ENCODE measurements at regions not wholly inside any gene's neighbourhood (a gene's known extent, or its start where the extent isn't known, plus 50 kb on each side); places are given as distances from the start of the nearest gene placed in this dataset.

- no peak for DNase-seq
Measured at GRCh38 chr14:61847861-61848260, 85.6 kb downstream of the SNAPC1 start.

- no peak for DNase-seq
Measured at GRCh38 chr14:61854898-61855297, 92.7 kb downstream of the SNAPC1 start.

DNA sequence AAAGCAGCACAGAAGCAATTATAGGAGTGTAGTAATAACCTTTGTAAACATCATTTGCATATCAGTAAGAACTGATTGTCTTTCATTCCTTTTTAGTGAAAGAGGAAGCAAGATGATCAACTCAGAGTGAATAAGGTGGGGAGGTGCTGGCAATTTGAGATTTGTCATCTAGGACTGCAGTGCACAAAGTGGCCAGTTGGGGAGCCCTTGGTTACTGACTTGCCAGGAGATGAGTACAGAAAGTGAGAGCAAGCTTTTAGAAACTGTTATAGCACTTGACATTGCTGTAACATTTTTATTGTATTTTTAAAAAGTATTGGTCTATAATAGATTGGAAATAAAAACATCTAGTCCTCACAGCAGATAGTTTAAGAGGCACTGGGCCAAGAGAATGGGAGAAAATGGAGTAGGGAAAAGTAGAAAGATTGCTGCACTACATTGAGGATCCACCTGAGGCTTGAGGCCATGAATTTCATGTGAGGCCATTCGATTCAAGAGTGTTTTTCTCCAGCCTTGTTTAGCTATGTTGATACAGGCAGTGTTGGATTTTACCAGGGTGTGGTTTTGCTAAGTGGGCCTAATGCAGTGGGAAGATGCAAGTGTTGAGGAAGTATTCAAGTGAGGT, 98.2 kb downstream of the SNAPC1 start:
- DNase-seq: no peak

DNA sequence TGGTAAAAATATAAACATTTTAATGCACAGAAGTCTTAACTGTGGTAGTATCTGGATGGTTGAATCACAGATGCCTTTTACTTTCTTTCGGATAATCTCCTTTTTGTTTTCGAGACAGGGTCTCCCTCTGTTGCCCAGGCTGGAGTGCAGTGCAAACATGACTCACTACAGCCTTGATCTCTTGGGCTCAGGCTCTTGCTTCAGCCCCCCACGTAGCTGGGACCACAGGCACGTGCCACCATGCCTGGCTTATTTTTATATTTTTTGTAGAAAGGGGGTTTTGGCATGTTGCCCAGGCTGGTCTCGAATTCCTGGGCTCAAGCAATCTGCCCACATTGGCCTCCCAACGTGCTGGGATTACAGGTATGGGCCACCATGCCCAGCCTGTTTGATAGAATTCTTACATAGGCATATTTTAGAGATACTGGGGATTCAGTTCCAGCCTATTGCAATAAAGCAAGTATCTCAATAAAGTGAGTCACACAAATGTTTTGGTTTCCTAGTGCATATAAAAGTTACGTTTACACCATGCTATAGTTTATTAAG, 99.2 kb downstream of the SNAPC1 start:
- DNase-seq: no peak

DNA sequence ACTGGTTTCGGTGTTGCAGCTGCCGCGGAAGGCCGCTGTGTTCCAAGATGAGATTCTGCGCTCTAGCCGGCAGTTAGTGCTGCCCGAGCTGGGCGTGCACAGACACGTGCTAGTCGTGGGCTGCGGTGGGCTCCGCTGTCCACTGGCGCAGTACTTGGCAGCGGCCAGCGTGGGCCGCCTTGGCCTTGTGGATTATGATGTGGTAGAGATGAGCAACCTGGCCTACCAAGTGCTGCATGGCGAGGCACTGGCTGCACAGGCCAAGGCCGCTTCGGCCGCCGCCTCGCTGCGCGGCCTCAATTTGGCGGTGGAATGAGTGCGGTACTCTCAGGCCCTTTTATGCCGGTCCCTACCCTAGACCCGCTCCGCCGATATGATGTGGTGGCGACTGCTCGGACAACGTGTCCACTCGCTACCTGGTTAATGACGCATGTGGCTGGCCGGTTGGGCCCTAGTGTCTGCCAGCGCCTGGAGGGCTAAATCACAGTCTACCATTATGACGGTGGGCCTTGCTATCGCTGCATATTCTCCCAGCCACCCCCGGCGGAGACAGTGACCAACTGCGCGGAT, 102.2 kb downstream of the SNAPC1 start:
- DNase-seq: no peak

DNA sequence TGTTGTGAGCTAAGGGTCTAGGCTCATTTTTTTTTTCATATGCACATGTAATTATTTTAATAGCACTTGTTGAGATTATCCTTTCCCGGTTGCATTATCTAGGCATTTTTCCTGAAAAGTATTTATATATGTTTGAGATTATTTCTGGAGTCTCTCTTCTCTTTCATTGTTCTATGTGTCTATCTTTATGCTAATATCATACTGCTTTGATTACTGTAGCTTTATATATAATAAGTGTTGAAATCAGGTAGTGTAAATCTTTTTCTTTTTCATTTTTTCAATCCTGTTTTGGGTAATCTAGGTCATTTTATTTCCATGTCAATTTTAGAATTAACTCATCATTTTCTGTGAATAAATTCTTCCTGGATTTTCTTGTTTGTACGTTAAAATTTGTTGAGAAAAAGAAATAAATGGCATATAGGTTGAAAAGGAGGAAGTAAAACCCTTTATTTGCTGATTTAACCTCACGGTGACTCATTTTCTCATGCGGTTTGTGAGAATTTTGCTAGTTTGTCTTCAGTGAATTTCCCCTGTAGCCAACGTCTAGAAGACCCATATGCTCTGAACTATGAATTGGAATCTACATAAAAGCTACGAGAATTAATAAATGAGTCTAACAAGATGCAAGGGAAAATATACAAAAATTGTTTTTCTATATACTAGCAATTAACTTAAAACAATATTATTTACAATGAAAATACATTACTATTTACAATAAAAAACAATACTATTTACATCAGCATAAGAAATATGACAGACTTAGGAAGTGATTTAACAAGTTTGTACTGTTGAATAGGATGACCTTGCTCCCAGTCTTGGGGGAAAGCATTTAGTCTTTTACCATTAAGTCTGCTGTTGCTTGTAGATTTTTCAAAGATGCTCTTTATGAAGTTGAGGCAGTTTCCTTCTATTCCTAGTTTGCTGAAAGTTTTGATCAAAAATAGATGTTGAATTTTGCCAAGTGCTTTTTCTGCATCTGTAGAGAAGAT, 105.0 kb downstream of the SNAPC1 start:
- DNase-seq: no peak

GRCh38 chr14:61868846-61869245, 106.6 kb downstream of the SNAPC1 start:
- DNase-seq: no peak

DNA sequence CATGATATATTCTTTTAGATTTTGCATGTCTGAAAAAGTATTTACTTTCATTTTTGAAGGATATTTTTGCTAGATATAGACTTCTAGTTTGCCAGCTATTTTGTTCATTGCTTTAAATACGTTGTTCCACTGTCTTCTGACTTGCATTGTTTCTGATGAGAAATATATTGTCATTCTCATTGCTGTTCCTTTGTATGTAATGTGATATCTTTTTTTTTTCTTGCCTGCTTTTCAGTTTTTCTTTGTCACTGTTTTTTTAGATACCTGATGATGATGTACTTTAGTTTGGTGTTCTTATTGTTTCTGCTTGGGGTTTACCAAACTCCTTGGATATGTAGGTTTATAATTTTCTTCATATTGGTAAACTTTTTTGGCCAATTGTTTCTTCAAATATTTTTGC, 107.9 kb downstream of the SNAPC1 start:
- DNase-seq: no peak

DNA sequence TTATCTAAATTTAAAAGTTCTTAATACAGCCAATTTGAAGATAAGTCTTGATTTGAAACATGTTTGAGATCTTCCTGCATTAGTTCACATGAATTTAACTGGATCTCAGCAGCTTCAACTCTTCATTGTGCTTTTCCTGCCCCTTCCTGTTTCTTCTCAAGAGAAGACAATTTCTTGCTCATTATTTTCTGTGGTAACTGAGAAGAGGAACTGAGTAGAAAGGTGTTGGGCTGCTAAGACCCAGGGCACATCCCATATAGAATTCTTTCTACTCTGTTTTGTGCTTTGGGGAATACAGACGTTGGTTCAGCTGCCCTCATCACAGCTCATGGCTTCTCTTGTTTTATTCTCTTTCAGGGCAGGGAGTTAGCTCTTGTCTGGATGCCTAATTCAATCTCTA, 110.2 kb downstream of the SNAPC1 start:
- no peak for DNase-seq

GRCh38 chr14:61875483-61875882, 113.3 kb downstream of the SNAPC1 start:
- no peak for DNase-seq

GRCh38 chr14:61876362-61877034, 114.3 kb downstream of the SNAPC1 start:
- DNase-seq: no peak

DNA sequence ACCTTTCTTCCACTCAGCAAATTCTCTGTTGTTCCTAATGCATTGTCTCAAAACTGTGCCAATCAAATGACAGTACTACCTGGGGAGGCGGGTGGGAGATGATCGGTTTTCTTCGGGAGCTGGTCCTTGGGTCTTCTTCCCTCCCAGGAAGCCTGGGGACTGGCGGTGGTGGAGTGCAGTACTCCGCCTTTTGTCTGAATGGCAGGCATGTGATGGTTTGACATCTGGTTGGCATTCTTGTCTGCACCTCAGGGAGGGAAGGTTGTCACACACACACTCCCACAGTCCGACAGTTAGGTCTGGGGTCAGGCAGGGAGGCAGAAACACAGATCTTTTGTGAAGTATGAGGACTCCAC, 114.8 kb downstream of the SNAPC1 start:
- DNase-seq: no peak

- no peak for DNase-seq
Measured at GRCh38 chr14:61877768-61878167, 115.5 kb downstream of the SNAPC1 start.

GRCh38 chr14:61878931-61879330, 116.7 kb downstream of the SNAPC1 start:
- DNase-seq: no peak

- no peak for DNase-seq
Measured at GRCh38 chr14:61881046-61881445, 118.8 kb downstream of the SNAPC1 start.

DNA sequence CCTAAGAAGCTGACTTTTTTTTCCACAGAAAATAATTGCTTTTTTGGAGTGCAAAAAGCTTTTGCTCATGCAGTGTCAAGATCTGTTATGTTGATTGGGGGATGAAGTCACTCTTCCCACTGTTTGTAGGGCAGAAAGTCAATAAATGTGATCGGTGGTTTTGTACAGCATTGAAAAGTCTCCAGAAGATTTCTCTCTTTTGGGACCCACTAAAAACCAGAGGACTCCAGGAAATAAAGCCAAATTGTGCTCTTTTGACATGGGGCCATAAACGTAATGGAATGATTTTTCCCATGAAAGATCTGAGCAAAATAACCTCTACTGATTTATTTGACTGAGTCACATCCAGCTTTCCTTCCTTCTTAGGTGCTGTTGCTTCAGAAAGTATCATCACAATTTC, 122.5 kb downstream of the SNAPC1 start:
- DNase-seq: no peak

- no peak for DNase-seq
Measured at GRCh38 chr14:61885203-61885961, 123.2 kb downstream of the SNAPC1 start.

- DNase-seq: no peak
Measured at GRCh38 chr14:61887628-61888027, 125.4 kb downstream of the SNAPC1 start.

DNA sequence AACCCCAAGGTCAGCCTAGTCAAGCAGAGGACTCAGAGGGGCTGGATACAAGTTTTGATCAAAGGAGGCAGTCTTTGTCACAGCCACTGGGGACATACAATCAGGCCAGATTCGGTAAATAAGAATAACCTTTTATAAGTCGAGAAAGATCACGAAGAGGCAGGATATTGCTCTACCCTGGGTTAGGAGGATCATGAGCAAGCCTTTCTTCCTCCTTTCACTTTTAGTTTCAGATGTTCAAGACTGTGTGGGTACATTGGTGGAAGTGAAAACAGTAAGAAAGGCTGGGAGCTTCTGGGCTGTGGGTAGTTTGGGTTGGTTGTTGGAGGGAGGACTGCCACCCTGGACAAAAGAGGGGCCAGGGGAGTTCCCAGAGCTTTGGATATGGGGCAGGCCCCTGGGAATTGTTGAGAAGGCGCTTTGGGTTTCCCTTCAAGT, 127.7 kb downstream of the SNAPC1 start:
- no peak for DNase-seq

GRCh38 chr14:61891170-61891569, 128.9 kb downstream of the SNAPC1 start:
- DNase-seq: no peak

- DNase-seq: no peak
Measured at GRCh38 chr14:61891810-61892209, 129.6 kb downstream of the SNAPC1 start.

DNA sequence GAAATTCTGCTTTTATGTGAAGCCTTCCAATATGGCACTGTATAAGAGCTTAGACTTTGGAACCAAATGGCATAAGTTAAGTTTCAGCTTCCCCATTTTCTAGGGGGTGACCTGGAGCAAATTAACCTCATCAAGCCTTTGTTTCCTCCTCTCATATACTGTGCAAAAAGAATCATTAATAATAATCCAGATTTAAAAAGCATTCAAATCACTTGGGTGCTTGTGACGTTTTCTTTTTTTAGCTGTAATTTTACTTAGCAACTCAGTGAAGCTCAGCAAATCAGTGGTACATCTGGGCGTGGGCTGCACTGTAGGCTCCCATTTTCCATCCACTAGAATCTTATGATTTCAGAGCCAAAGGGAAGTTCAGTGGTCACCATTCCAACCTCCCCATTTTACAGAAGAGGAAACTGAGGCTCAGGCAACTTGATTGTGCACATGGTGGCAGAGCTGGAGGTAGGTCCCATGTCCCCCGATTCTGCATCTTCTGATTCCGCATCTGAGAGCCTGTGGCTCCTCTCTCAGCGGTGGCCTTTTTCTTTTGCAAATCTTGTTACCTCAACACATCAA, 131.2 kb downstream of the SNAPC1 start:
- DNase-seq: no peak

Measured in DMS153 (cell line).